H9 (cell line): ENCODE measurements at regions not wholly inside any gene's neighbourhood (a gene's known extent, or its start where the extent isn't known, plus 50 kb on each side); places are given as distances from the start of the nearest gene placed in this dataset.

ENCODE experiments used
- DNase-seq: peaks from one replicate; pipeline ENCODE4 v3.0.0-alpha.2; 2017
- H2AFZ ChIP-seq: one replicate; pipeline ENCODE4 v1.6.1; 2013; ENCODE audit warnings: mild to moderate bottlenecking, low read length, control low read depth, moderate library complexity
- H2AK5ac ChIP-seq: 2 replicates; pipeline ENCODE4 v1.6.1; 2013; ENCODE audit warnings: low read length, control low read depth, mixed read lengths; ENCODE audit not compliant: insufficient read length
- H2BK120ac ChIP-seq: one replicate; pipeline ENCODE4 v1.6.1; 2013; ENCODE audit warnings: low read depth, mild to moderate bottlenecking, low read length, control low read depth, inconsistent platforms; ENCODE audit not compliant: poor library complexity, severe bottlenecking
- H2BK12ac ChIP-seq: 2 replicates; pipeline ENCODE4 v1.6.1; 2013; ENCODE audit warnings: low read length, control low read depth, mixed read lengths, low read depth; ENCODE audit not compliant: insufficient read length
- H2BK15ac ChIP-seq: 2 replicates; pipeline ENCODE4 v1.6.1; 2013; ENCODE audit warnings: low read depth, low read length, control low read depth
- H2BK20ac ChIP-seq: one replicate; pipeline ENCODE4 v1.6.1; 2013; ENCODE audit warnings: low read depth, mild to moderate bottlenecking, low read length, control low read depth, inconsistent platforms; ENCODE audit not compliant: poor library complexity, severe bottlenecking
- H2BK5ac ChIP-seq: 2 replicates; pipeline ENCODE4 v1.6.1; 2013; ENCODE audit warnings: low read length, control low read depth, mixed read lengths; ENCODE audit not compliant: insufficient read length
- H3K14ac ChIP-seq: 2 replicates; pipeline ENCODE4 v1.6.1; 2013; ENCODE audit warnings: low read length, control low read depth; ENCODE audit not compliant: insufficient read depth
- H3K18ac ChIP-seq: 2 replicates; pipeline ENCODE4 v1.6.1; 2013; ENCODE audit warnings: low read depth, mild to moderate bottlenecking, mixed read lengths, low read length, control low read depth; ENCODE audit not compliant: insufficient read length
- H3K23ac ChIP-seq: 2 replicates; pipeline ENCODE4 v1.6.1; 2013; ENCODE audit warnings: low read length, control low read depth, mixed read lengths, low read depth; ENCODE audit not compliant: insufficient read length
- H3K23me2 ChIP-seq: 2 replicates; pipeline ENCODE4 v1.6.1; 2013; ENCODE audit warnings: low read depth, mild to moderate bottlenecking, mixed read lengths, low read length, control low read depth; ENCODE audit not compliant: insufficient read length, poor library complexity, severe bottlenecking
- H3K27ac ChIP-seq: 2 replicates; pipeline ENCODE4 v1.5.1; 2013; ENCODE audit warnings: low read length, control low read depth, mixed read lengths, low read depth; ENCODE audit not compliant: insufficient read length
- H3K27me3 ChIP-seq: 2 replicates; pipeline ENCODE4 v1.6.1; 2013; ENCODE audit warnings: low read length, control low read depth, inconsistent platforms; ENCODE audit not compliant: insufficient read depth
- H3K4ac ChIP-seq: 2 replicates; pipeline ENCODE4 v1.6.1; 2013; ENCODE audit warnings: low read depth, mild to moderate bottlenecking, control low read depth, inconsistent platforms, low read length, moderate library complexity
- H3K4me1 ChIP-seq: 2 replicates; pipeline ENCODE4 v1.6.1; 2013; ENCODE audit warnings: low read length, control low read depth, inconsistent platforms; ENCODE audit not compliant: insufficient read depth
- H3K4me2 ChIP-seq: 2 replicates; pipeline ENCODE4 v1.6.1; 2013; ENCODE audit warnings: low read length, control low read depth, mixed read lengths; ENCODE audit not compliant: insufficient read length, insufficient read depth
- H3K56ac ChIP-seq: 2 replicates; pipeline ENCODE4 v1.6.1; 2013; ENCODE audit warnings: low read depth, mild to moderate bottlenecking, mixed read lengths, low read length, control low read depth; ENCODE audit not compliant: insufficient read length
- H3K79me1 ChIP-seq: 2 replicates; pipeline ENCODE4 v1.6.1; 2013; ENCODE audit warnings: low read depth, mild to moderate bottlenecking, moderate library complexity, low read length, control low read depth, inconsistent platforms; ENCODE audit not compliant: insufficient read depth, poor library complexity, severe bottlenecking
- H3K79me2 ChIP-seq: 2 replicates; pipeline ENCODE4 v1.6.1; 2013; ENCODE audit warnings: low read length, control low read depth, inconsistent platforms; ENCODE audit not compliant: insufficient read depth
- H3K9ac ChIP-seq: 2 replicates; pipeline ENCODE4 v1.6.1; 2013; ENCODE audit warnings: low read length, control low read depth, mixed read lengths; ENCODE audit not compliant: insufficient read length; ENCODE audit errors: extremely low read depth
- H3K9me3 ChIP-seq: one replicate; pipeline ENCODE4 v1.6.1; 2013; ENCODE audit warnings: low read depth, low read length, inconsistent platforms; ENCODE audit not compliant: control insufficient read depth
- H3T11ph ChIP-seq: one replicate; pipeline ENCODE4 v1.6.1; 2013; ENCODE audit warnings: mild to moderate bottlenecking, low read length, control low read depth, inconsistent platforms
- H4K20me1 ChIP-seq: one replicate; pipeline ENCODE4 v1.6.1; 2013; ENCODE audit not compliant: control insufficient read depth, insufficient read length, insufficient read depth
- H4K5ac ChIP-seq: 2 replicates; pipeline ENCODE4 v1.6.1; 2013; ENCODE audit warnings: low read depth, mild to moderate bottlenecking, mixed read lengths, low read length, control low read depth; ENCODE audit not compliant: insufficient read length
- H4K8ac ChIP-seq: replicated peaks from 2 replicates; pipeline ENCODE4 v1.6.1; 2013; ENCODE audit warnings: low read length, control low read depth, mixed read lengths, low read depth; ENCODE audit not compliant: insufficient read length
- H4K91ac ChIP-seq: 2 replicates; pipeline ENCODE4 v1.6.1; 2013; ENCODE audit warnings: low read depth, mild to moderate bottlenecking, moderate library complexity, mixed read lengths, low read length, control low read depth; ENCODE audit not compliant: insufficient read length
- H3K27ac Mint-ChIP-seq, 3 experiments: 2 replicates in 2 of 3; 3 replicates in 1 of 3; pipeline ENCODE4 v1.8.0; 2020 to 2021; ENCODE audit warnings: mixed read lengths in 3 of 3, mild to moderate bottlenecking in 1 of 3, moderate library complexity in 1 of 3
- H3K27me3 Mint-ChIP-seq: 2 replicates; pipeline ENCODE4 v1.8.0; 2021; ENCODE audit warnings: low read depth, mild to moderate bottlenecking, moderate library complexity, mixed read lengths
- H3K36me3 Mint-ChIP-seq, 3 experiments: 2 replicates in 2 of 3; 3 replicates in 1 of 3; pipeline ENCODE4 v1.8.0; 2020 to 2021; ENCODE audit warnings: low read depth in 3 of 3, mixed read lengths in 3 of 3; ENCODE audit not compliant: insufficient read depth in 1 of 3
- H3K4me1 Mint-ChIP-seq, 2 experiments: 2 replicates each; pipeline ENCODE4 v1.8.0; 2020; ENCODE audit warnings: mixed read lengths in 2 of 2
- H3K4me3 Mint-ChIP-seq, 2 experiments: 2 replicates in 1 of 2; 3 replicates in 1 of 2; pipeline ENCODE4 v1.8.0; 2020 to 2021; ENCODE audit warnings: mild to moderate bottlenecking in 2 of 2, mixed read lengths in 2 of 2, moderate library complexity in 1 of 2
- H3K9me3 Mint-ChIP-seq, 2 experiments: 2 replicates in 1 of 2; 3 replicates in 1 of 2; pipeline ENCODE4 v1.8.0; 2020; ENCODE audit warnings: mild to moderate bottlenecking in 2 of 2, mixed read lengths in 2 of 2, moderate library complexity in 1 of 2
- CTCF ChIP-seq: fragments of 200-600 bp; sonication (generic); conservative IDR thresholded peaks from 3 replicates; pipeline ENCODE4 v1.8.0; 2021; ENCODE audit warnings: antibody characterized with exemption, mild to moderate bottlenecking
- WGBS: extraction: QIAGEN DNeasy Blood & Tissue Kit; methylation state at CpG from one replicate; pipeline ENCODE4 v1.1.7; 2013; ENCODE audit warnings: missing lambda C conversion rate, low lambda C conversion rate, mixed read lengths; ENCODE audit not compliant: insufficient read length; ENCODE audit errors: extremely low coverage; 5-methylcytosine and 5-hydroxymethylcytosine counted together

GRCh38 chr2:22628906-22629305, 756.1 kb upstream of the KLHL29 start:
- no peak overlapping the region for H4K91ac ChIP-seq
- H3K14ac ChIP-seq: no peak overlapping the region
- no peak overlapping the region for H2BK12ac ChIP-seq
- no peaks in the 10 kb centered on the region for H3K4me1 ChIP-seq
- no peak overlapping the region for H3T11ph ChIP-seq
- no peak overlapping the region for H3K23ac ChIP-seq
- no peak overlapping the region for H3K18ac ChIP-seq
- H3K4me1 Mint-ChIP-seq: no peaks in the 10 kb centered on the region; a peak in 1 of 4 replicates
- no peaks in the 10 kb centered on the region for H3K27me3 Mint-ChIP-seq
- H2BK120ac ChIP-seq: no peak overlapping the region
- no peak overlapping the region for H3K4ac ChIP-seq
- H3K36me3 Mint-ChIP-seq: peaks cover 0 to 16% (median 4%) of the 10 kb centered on the region in 3 experiments; a peak in 6 of 7 replicates
- H3K23me2 ChIP-seq: no peaks in the 10 kb centered on the region
- H3K27ac Mint-ChIP-seq: no peak overlapping the region
- no peak overlapping the region for H2BK20ac ChIP-seq
- H4K8ac ChIP-seq: no peak overlapping the region
- no peak overlapping the region for H3K27ac ChIP-seq
- H3K79me2 ChIP-seq: no peaks in the 10 kb centered on the region
- no peaks in the 10 kb centered on the region for H3K9me3 ChIP-seq
- H4K20me1 ChIP-seq: no peaks in the 10 kb centered on the region
- H2AK5ac ChIP-seq: no peak overlapping the region
- no peak overlapping the region for H3K56ac ChIP-seq
- no peak for TF ChIP-seq CTCF
- peaks cover 8 to 10% of the 10 kb centered on the region in 2 experiments; a peak in 3 of 5 replicates for H3K9me3 Mint-ChIP-seq
- H4K5ac ChIP-seq: no peak overlapping the region
- H3K27me3 ChIP-seq: no peaks in the 10 kb centered on the region
- no peak overlapping the region for H3K4me2 ChIP-seq
- H3K4me3 Mint-ChIP-seq: no peak overlapping the region
- no peak overlapping the region for H2BK15ac ChIP-seq
- WGBS: no CpG with 5 or more reads among the region's 3 CpGs
- no peak overlapping the region for H2BK5ac ChIP-seq
- H3K9ac ChIP-seq: no peak overlapping the region
- no peak for DNase-seq
- no peak overlapping the region for H2AFZ ChIP-seq
- H3K79me1 ChIP-seq: no peaks in the 10 kb centered on the region
